PC-9 (cell line): ENCODE measurements at regions not wholly inside any gene's neighbourhood (a gene's known extent, or its start where the extent isn't known, plus 50 kb on each side); places are given as distances from the start of the nearest gene placed in this dataset.
A peak's percentile ranks its signal among the peaks of the same experiment; 100 is the strongest.

Source experiments
- BruUV-seq: library from RNA; stranded (reverse); fragments of 400-500 nt; replicated peaks from 2 replicates; lab custom pipeline; 2021; lab: Mats Ljungman, UMichigan
- CTCF ChIA-PET: fragments of 300-600 bp; sonication (Branson Sonifier 250); formaldehyde crosslinking; loops from one replicate; lab custom pipeline; 2022; ENCODE audit warnings: antibody characterized with exemption; lab: Charles Lee
- POLR2A ChIA-PET: fragments of 300-600 bp; sonication (Branson Sonifier 250); formaldehyde crosslinking; loops from one replicate; lab custom pipeline; 2022; ENCODE audit warnings: antibody characterized with exemption; ENCODE audit not compliant: unreplicated experiment; lab: Charles Lee
- DNase-seq, 2 experiments: peaks; one replicate each; pipeline versions ENCODE4 v3.0.0 to v3.0.0-alpha.2; 2015 to 2022; ENCODE audit warnings: mixed read lengths in 1 of 2
- H2AFZ ChIP-seq: fragments of 200-600 bp; sonication (generic); 2 replicates; pipeline ENCODE4 v1.8.1; 2017; ENCODE audit warnings: antibody characterized with exemption
- H3F3A ChIP-seq: fragments of 200-600 bp; sonication (generic); 2 replicates; pipeline ENCODE4 v1.8.1; 2017; ENCODE audit warnings: antibody characterized with exemption, mild to moderate bottlenecking, low read depth; ENCODE audit not compliant: insufficient read depth
- H3K27ac ChIP-seq: fragments of 200-600 bp; sonication (generic); 2 replicates; pipeline ENCODE4 v1.6.1; 2016; ENCODE audit warnings: mixed run types
- H3K27me3 ChIP-seq: fragments of 200-600 bp; sonication (generic); 2 replicates; pipeline ENCODE4 v1.6.1; 2016; ENCODE audit warnings: low read depth, mixed run types; ENCODE audit not compliant: insufficient read depth
- H3K36me3 ChIP-seq: fragments of 200-600 bp; sonication (generic); 2 replicates; pipeline ENCODE4 v1.6.1; 2016; ENCODE audit warnings: low read depth, mixed run types
- H3K4me1 ChIP-seq: fragments of 200-600 bp; sonication (generic); replicated peaks from 2 replicates; pipeline ENCODE4 v1.6.1; 2016; ENCODE audit warnings: mixed run types; ENCODE audit not compliant: insufficient read depth
- H3K4me2 ChIP-seq: fragments of 200-600 bp; sonication (generic); 2 replicates; pipeline ENCODE4 v1.6.1; 2017; ENCODE audit warnings: mixed run types
- H3K4me3 ChIP-seq: fragments of 200-600 bp; sonication (generic); 2 replicates; pipeline ENCODE4 v1.6.1; 2016; ENCODE audit warnings: mixed run types
- H3K79me2 ChIP-seq: fragments of 200-600 bp; sonication (generic); 2 replicates; pipeline ENCODE4 v1.6.1; 2017; ENCODE audit warnings: low read depth, mixed run types
- H3K9me2 ChIP-seq: fragments of 200-600 bp; sonication (generic); 2 replicates; pipeline ENCODE4 v1.8.1; 2017; ENCODE audit warnings: mild to moderate bottlenecking; ENCODE audit not compliant: insufficient read depth
- H3K9me3 ChIP-seq: fragments of 200-600 bp; sonication (generic); 2 replicates; pipeline ENCODE4 v1.8.1; 2016; ENCODE audit warnings: low read depth; ENCODE audit not compliant: insufficient read depth
- H4K20me1 ChIP-seq: fragments of 200-600 bp; sonication (generic); 2 replicates; pipeline ENCODE4 v1.8.1; 2017; ENCODE audit not compliant: insufficient read depth
- EZH2 ChIP-seq: fragments of 200-600 bp; sonication (generic); IDR thresholded peaks from 2 replicates; pipeline ENCODE4 v1.8.0; 2017; ENCODE audit warnings: antibody characterized with exemption, low read depth
- intact Hi-C: fragments of 100-400 bp; cut with micrococcal nuclease; formaldehyde crosslinking; loops from one replicate; pipeline ENCODE4 v1.10.0; 2022; ENCODE audit not compliant: unreplicated experiment
- TF ChIP-seq, protein P1 (sequence below): fragments of 200-600 bp; sonication (generic); conservative IDR thresholded peaks from 2 replicates; pipeline ENCODE4 v1.6.1; 2017; ENCODE audit warnings: mixed run types, antibody characterized with exemption, mild to moderate bottlenecking, moderate library complexity

DNA sequence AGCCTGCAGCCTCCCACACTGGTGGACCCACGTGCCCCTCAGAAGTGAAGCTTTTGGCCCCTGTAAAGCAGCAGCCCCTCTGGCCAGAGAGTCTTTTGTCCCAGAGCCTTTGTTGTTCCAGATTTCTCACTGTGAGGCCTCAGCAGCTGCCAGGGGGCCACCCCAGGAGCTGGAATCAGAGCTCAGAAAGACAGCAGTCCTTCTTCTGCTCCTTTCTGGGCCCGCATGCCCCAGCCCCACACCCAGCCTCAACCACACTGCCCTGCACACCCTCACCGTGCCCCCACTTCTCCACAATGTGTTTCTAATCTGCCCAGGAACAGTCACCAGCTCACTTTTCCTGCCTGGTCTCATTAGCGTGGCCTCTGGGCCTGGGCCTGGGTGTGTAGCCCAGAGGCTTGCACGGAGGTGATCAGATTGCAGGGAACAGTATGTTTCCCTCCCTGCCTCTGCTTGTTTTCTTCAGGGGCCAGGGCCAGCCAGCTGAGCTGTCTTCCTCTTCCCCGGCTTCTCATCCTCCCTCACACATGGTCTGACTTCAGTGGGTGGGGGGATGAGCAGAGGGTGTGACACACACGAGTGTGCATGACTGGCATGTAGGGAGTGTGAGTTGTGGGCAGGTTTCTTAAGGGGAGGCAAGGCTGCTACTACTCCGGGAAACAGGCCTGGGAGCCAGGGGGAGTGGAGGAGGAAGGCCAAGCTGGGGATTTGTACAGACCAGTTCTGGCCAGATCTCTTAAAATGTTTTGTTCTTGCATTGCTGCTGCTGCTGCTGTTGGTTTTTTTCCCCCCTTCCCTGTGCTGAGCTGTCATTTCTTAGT is 82.5 kb upstream of the ZNF648 start:
- Histone ChIP-seq H3K4me1 (peaks cover 48% of the 10 kb centered on the region), H3F3A (0 out of 2 replicates have a peak, but pooled peaks cover 8% of the 10 kb centered on the region), H3K27ac (peak overlapping the region; percentile 43), H3K36me3 (no peaks in the 10 kb centered on the region), H2AFZ (no peak overlapping the region), H3K4me3 (no peak overlapping the region), H4K20me1 (no peaks in the 10 kb centered on the region), H3K4me2 (peak overlapping the region; percentile 28), H3K79me2 (no peaks in the 10 kb centered on the region), H3K9me3 (no peaks in the 10 kb centered on the region), H3K9me2 (no peaks in the 10 kb centered on the region), H3K27me3 (no peaks in the 10 kb centered on the region)
- no TSS peak for BruUV-seq
- CTCF ChIA-PET = interaction anchor here (0.6 to 2.7 kb wide), 12 partner anchors 37 to 253 kb away, joined by 3 to 33 read pairs (median 6); partner anchors contain the start of gene GLUL
- POLR2A ChIA-PET = interaction anchor here (0.5 to 1.6 kb wide), 6 partner anchors 37 to 446 kb away, joined by 3 to 13 read pairs (median 4); no protein-coding TSS in a partner anchor
- intact Hi-C loops = loop anchor here (1.0 to 10.0 kb wide), 8 partner anchors 37 to 451 kb away; partner anchors contain the start of gene GLUL
- peak in 1 of 2 experiments; percentile 58 for DNase-seq
- no peak for TF ChIP-seq EZH2
- TF ChIP-seq, protein P1, sequence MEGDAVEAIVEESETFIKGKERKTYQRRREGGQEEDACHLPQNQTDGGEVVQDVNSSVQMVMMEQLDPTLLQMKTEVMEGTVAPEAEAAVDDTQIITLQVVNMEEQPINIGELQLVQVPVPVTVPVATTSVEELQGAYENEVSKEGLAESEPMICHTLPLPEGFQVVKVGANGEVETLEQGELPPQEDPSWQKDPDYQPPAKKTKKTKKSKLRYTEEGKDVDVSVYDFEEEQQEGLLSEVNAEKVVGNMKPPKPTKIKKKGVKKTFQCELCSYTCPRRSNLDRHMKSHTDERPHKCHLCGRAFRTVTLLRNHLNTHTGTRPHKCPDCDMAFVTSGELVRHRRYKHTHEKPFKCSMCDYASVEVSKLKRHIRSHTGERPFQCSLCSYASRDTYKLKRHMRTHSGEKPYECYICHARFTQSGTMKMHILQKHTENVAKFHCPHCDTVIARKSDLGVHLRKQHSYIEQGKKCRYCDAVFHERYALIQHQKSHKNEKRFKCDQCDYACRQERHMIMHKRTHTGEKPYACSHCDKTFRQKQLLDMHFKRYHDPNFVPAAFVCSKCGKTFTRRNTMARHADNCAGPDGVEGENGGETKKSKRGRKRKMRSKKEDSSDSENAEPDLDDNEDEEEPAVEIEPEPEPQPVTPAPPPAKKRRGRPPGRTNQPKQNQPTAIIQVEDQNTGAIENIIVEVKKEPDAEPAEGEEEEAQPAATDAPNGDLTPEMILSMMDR = no peak

DNA sequence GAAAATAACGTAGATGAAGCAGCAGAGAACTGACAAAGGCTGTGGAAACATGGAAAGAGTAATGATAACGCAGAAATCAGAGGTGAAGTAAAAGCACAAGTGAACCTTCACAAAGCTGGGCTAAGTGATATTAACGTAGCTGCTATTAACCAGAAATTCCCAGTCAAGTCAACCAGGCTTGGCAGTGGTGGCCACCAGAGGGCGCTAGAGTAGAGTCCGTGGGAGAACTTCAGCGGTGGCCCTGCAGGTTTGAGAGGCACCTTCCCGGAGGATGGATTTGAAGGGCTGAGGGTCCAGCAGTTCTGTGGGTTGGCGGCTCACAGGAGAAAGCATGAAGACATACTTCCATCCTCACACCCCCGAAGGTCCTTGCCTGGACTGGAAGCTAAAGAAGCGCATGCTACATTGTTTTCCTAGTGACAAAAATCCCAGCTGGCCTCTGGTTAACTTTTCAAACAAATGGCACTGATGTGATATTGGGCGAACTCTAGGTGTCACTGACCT is 81.7 kb upstream of the ZNF648 start:
- Histone ChIP-seq H3K4me3 (no peak overlapping the region), H4K20me1 (no peaks in the 10 kb centered on the region), H3K27me3 (no peaks in the 10 kb centered on the region), H3K4me1 (peaks cover 48% of the 10 kb centered on the region), H3K4me2 (peak overlapping the region; percentile 28), H3K9me2 (no peaks in the 10 kb centered on the region), H3F3A (0 out of 2 replicates have a peak, but pooled peaks cover 8% of the 10 kb centered on the region), H3K9me3 (no peaks in the 10 kb centered on the region), H3K36me3 (no peaks in the 10 kb centered on the region), H3K79me2 (no peaks in the 10 kb centered on the region), H2AFZ (no peak overlapping the region), H3K27ac (no peak overlapping the region)
- POLR2A ChIA-PET = interaction anchor here (0.5 to 1.6 kb wide), 5 partner anchors 38 to 641 kb away, joined by 3 to 5 read pairs (median 3); no protein-coding TSS in a partner anchor
- CTCF ChIA-PET = interaction anchor here (0.6 to 2.7 kb wide), 10 partner anchors 39 to 253 kb away, joined by 3 to 33 read pairs (median 4); partner anchors contain the start of gene GLUL
- no TSS peak for BruUV-seq
- intact Hi-C loops = loop anchor here (1.0 to 10.0 kb wide), 6 partner anchors 58 to 452 kb away; partner anchors contain the start of gene GLUL
- DNase-seq = peak; percentile 67 to 85
- no peak for TF ChIP-seq EZH2
- TF ChIP-seq, protein P1 = peak; percentile 97

DNA sequence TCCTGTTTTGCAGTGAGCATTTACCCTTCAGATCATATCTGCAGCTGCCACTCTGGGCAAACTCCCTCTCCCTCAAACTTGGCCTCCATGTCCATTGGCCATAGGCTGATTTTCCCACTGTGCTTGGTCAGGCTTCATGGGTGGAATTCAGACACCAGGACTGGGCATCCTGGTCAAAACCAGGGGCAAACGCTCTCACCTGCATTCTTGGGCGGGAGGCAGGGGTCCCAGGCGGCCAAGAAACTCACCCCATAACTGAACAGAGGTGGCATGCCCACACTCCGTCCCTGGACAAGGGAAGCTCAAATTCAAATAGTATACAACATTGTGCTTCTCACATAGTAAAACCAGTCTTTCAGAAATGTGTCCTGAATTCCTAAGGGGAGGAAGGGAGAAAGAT is 81.1 kb upstream of the ZNF648 start:
- intact Hi-C loops = loop anchor here (1.0 to 10.0 kb wide), 6 partner anchors 58 to 453 kb away; partner anchors contain the start of gene GLUL
- POLR2A ChIA-PET = interaction anchor here (0.5 to 1.2 kb wide), 2 partner anchors 55 to 642 kb away, joined by 3 to 5 read pairs; no protein-coding TSS in a partner anchor
- no peak overlapping the region for H3K4me3 ChIP-seq
- TF ChIP-seq, protein P1 = no peak
- TF ChIP-seq EZH2 = no peak
- no peaks in the 10 kb centered on the region for H3K36me3 ChIP-seq
- CTCF ChIA-PET = interaction anchor here (0.7 to 2.7 kb wide), 7 partner anchors 41 to 301 kb away, joined by 3 to 33 read pairs (median 4); no protein-coding TSS in a partner anchor
- H3K79me2 ChIP-seq = no peaks in the 10 kb centered on the region
- peaks cover 48% of the 10 kb centered on the region for H3K4me1 ChIP-seq
- no peak overlapping the region for H3K4me2 ChIP-seq
- no peaks in the 10 kb centered on the region for H3K9me2 ChIP-seq
- no peaks in the 10 kb centered on the region for H4K20me1 ChIP-seq
- H2AFZ ChIP-seq = no peak overlapping the region
- no peak for DNase-seq
- no peaks in the 10 kb centered on the region for H3K9me3 ChIP-seq
- no TSS peak for BruUV-seq
- 0 out of 2 replicates have a peak, but pooled peaks cover 8% of the 10 kb centered on the region for H3F3A ChIP-seq
- H3K27me3 ChIP-seq = no peaks in the 10 kb centered on the region
- H3K27ac ChIP-seq = no peak overlapping the region
